ENCODE measurements at regions not wholly inside any gene's neighbourhood (a gene's known extent, or its start where the extent isn't known, plus 50 kb on each side); places are given as distances from the start of the nearest gene placed in this dataset.

DNA sequence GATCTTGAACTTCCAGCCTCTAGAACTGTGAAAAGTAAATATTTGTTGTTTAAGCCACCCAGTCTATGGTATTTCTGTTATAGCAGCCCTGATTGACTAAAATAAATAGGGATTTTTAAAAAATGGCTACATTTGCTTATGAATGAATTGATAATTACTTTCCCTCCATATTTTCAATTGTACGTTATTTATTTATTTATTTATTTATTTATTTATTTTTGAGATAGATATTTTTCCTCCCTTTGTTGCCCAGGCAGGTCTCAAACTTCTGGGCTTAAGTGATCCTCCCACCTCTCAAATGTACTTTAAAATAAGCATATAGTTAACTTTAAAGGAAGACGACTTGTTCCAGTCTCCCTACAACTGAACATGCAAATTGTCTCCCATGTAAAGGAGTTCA lies 76.0 kb upstream of the HMGA2 start:
- TF ChIP-seq, protein P1, sequence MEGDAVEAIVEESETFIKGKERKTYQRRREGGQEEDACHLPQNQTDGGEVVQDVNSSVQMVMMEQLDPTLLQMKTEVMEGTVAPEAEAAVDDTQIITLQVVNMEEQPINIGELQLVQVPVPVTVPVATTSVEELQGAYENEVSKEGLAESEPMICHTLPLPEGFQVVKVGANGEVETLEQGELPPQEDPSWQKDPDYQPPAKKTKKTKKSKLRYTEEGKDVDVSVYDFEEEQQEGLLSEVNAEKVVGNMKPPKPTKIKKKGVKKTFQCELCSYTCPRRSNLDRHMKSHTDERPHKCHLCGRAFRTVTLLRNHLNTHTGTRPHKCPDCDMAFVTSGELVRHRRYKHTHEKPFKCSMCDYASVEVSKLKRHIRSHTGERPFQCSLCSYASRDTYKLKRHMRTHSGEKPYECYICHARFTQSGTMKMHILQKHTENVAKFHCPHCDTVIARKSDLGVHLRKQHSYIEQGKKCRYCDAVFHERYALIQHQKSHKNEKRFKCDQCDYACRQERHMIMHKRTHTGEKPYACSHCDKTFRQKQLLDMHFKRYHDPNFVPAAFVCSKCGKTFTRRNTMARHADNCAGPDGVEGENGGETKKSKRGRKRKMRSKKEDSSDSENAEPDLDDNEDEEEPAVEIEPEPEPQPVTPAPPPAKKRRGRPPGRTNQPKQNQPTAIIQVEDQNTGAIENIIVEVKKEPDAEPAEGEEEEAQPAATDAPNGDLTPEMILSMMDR (IDR thresholded peaks at IDR 0.05; ENCODE audit: low read length), result no peak
- TF ChIP-seq EZH2 (optimal IDR thresholded peaks at IDR 0.05; ENCODE audit: low read depth, low read length), result no peak
- no peak for TF ChIP-seq EZH2phosphoT487 (IDR thresholded peaks at IDR 0.05; ENCODE audit: low read length)

All from MM.1S (cell line).